Osteocyte (in vitro differentiated cells): ENCODE measurements at regions not wholly inside any gene's neighbourhood (a gene's known extent, or its start where the extent isn't known, plus 50 kb on each side); places are given as distances from the start of the nearest gene placed in this dataset.

Experiments
- DNase-seq: peaks from one replicate; pipeline ENCODE4 v3.0.0; 2021; ENCODE audit warnings: mixed read lengths; ENCODE audit not compliant: unreplicated experiment; ENCODE audit errors: extremely low spot score
- H3K27ac Mint-ChIP-seq: one replicate; pipeline ENCODE4 v1.8.0; 2021; ENCODE audit warnings: mild to moderate bottlenecking, mixed read lengths; ENCODE audit not compliant: unreplicated experiment
- H3K27me3 Mint-ChIP-seq: one replicate; pipeline ENCODE4 v1.8.0; 2021; ENCODE audit warnings: mixed read lengths; ENCODE audit not compliant: unreplicated experiment
- H3K36me3 Mint-ChIP-seq: one replicate; pipeline ENCODE4 v1.8.0; 2021; ENCODE audit warnings: mixed read lengths; ENCODE audit not compliant: unreplicated experiment
- H3K4me1 Mint-ChIP-seq: one replicate; pipeline ENCODE4 v1.8.0; 2021; ENCODE audit warnings: mixed read lengths; ENCODE audit not compliant: unreplicated experiment
- H3K4me3 Mint-ChIP-seq: one replicate; pipeline ENCODE4 v1.8.0; 2021; ENCODE audit warnings: mild to moderate bottlenecking, moderate library complexity, mixed read lengths; ENCODE audit not compliant: unreplicated experiment
- H3K9me3 Mint-ChIP-seq: one replicate; pipeline ENCODE4 v1.8.0; 2021; ENCODE audit warnings: mixed read lengths; ENCODE audit not compliant: unreplicated experiment
- TF ChIP-seq, protein P1 (sequence below): fragments of 200-600 bp; sonication (generic); IDR thresholded peaks from 2 replicates; pipeline ENCODE4 v1.5.0; 2021; ENCODE audit warnings: antibody characterized with exemption, mild to moderate bottlenecking, moderate library complexity

DNA sequence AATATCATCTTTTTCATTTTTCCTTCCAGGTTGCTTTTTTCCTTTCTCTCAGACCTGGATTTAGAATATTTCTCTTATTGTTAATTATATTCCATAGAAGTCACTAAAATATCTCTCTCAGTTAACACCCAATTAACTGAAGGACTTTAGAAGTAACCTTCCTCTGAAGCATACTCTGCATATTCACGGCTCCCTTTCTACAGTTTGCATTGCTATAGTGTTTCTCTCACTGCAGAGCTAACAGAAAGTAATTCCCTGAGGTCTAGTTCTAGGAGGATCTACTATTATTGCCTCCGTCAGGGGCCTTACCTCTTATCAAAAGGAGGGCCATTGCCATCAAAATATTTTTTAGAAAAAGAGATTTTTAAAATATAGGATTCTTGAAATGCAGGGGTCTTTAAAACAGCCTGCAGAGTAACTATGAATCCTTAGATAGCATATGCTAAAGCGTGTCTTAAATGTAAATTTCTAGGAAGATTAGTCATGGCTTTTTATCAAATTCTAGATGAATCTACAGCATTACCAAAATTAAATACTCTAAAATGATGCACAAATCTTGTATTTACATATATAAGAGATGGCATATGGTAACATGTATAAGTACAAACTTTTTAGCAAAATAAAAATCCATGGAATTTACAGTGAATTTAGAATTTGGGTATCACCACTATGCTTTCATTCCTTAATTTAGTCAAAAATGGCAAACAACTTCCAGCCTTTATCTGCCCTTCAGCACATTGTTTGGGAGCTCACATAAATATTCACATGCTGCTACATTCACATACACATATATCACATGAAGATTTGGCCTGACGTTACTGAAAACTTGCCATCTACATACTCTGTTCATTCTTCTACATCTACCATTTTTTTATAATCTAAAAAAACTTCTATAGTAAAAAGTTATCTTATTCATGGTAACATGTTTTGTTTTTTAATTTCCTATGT lies 696.8 kb downstream of the OTOL1 start:
- no peaks in the 10 kb centered on the region for H3K36me3 Mint-ChIP-seq
- no peak for DNase-seq
- no peaks in the 10 kb centered on the region for H3K27me3 Mint-ChIP-seq
- H3K9me3 Mint-ChIP-seq = peaks cover 9% of the 10 kb centered on the region
- no peak overlapping the region for H3K27ac Mint-ChIP-seq
- no peak overlapping the region for H3K4me3 Mint-ChIP-seq
- peaks cover 8% of the 10 kb centered on the region for H3K4me1 Mint-ChIP-seq
- TF ChIP-seq, protein P1, sequence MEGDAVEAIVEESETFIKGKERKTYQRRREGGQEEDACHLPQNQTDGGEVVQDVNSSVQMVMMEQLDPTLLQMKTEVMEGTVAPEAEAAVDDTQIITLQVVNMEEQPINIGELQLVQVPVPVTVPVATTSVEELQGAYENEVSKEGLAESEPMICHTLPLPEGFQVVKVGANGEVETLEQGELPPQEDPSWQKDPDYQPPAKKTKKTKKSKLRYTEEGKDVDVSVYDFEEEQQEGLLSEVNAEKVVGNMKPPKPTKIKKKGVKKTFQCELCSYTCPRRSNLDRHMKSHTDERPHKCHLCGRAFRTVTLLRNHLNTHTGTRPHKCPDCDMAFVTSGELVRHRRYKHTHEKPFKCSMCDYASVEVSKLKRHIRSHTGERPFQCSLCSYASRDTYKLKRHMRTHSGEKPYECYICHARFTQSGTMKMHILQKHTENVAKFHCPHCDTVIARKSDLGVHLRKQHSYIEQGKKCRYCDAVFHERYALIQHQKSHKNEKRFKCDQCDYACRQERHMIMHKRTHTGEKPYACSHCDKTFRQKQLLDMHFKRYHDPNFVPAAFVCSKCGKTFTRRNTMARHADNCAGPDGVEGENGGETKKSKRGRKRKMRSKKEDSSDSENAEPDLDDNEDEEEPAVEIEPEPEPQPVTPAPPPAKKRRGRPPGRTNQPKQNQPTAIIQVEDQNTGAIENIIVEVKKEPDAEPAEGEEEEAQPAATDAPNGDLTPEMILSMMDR = no peak

DNA sequence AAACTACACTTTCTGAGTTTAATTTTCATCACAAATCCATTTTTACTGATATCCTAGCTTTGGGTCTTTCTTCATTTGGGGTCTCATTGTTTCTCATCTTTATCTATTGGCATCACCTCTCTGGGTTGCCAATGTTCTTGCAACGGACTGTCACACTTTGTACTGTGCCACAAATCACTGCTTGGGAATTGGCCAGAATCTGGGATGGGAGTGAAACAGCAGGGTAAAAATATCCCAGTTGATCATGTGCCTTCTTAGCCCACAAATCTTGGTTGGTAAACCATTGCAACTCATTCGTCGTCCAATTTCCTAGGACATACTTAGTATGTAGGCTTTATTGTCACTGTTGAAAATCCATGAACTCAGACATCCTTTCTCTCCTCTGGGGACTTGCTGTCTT lies 698.5 kb downstream of the OTOL1 start:
- no peak overlapping the region for H3K27ac Mint-ChIP-seq
- no peaks in the 10 kb centered on the region for H3K36me3 Mint-ChIP-seq
- H3K9me3 Mint-ChIP-seq = peaks cover 2% of the 10 kb centered on the region
- no peaks in the 10 kb centered on the region for H3K27me3 Mint-ChIP-seq
- H3K4me1 Mint-ChIP-seq = peaks cover 8% of the 10 kb centered on the region
- no peak overlapping the region for H3K4me3 Mint-ChIP-seq
- no peak for DNase-seq
- TF ChIP-seq, protein P1 = no peak

DNA sequence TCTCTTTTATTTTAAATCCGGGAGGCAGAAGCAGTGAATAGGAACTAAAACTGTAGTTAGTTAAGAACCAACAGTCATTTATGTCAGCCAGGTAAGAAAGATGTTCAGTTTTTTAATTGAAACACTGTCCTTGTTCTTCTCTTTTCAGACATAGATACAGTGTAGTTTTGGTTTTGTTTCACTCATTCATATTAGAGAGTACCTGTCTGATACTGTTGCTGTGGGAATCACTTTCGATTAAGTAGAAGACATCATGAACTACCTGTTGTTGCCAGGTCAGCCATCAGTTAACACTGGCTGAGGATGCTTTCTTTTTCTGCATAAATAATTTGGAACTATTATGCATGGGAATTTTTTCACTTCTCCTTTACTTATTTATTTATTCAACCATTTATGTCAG lies 700.4 kb downstream of the OTOL1 start:
- peaks cover 8% of the 10 kb centered on the region for H3K4me1 Mint-ChIP-seq
- no peaks in the 10 kb centered on the region for H3K9me3 Mint-ChIP-seq
- H3K27ac Mint-ChIP-seq = no peak overlapping the region

DNA sequence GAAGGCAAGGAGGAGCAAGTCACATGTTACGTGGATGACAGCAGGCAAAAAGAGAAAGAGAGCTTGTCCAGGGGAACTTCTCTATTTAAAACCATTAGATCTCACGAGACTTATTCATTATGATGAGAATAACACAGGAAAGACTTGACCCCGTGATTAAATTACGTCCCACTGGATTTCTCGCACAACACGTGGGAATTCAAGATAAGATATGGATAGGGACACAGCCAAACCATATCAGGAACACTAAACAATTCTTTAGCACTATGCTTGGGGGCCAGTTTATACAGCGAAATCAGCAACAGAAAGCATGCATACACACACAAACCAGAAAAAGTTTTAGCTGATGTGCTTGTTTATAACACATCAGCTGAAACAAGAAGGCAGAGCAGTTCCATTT lies 704.2 kb downstream of the OTOL1 start:
- no peaks in the 10 kb centered on the region for H3K9me3 Mint-ChIP-seq
- H3K27ac Mint-ChIP-seq = no peak overlapping the region
- TF ChIP-seq, protein P1 = no peak
- no peak overlapping the region for H3K4me3 Mint-ChIP-seq
- no peaks in the 10 kb centered on the region for H3K36me3 Mint-ChIP-seq
- DNase-seq = no peak
- H3K27me3 Mint-ChIP-seq = no peaks in the 10 kb centered on the region
- peaks cover 27% of the 10 kb centered on the region for H3K4me1 Mint-ChIP-seq

More for the DNA sequence above, 700.4 kb downstream of the OTOL1 start:
- no peak overlapping the region for H3K4me3 Mint-ChIP-seq
- H3K36me3 Mint-ChIP-seq = no peaks in the 10 kb centered on the region
- no peak for DNase-seq
- TF ChIP-seq, protein P1 = no peak
- no peaks in the 10 kb centered on the region for H3K27me3 Mint-ChIP-seq

DNA sequence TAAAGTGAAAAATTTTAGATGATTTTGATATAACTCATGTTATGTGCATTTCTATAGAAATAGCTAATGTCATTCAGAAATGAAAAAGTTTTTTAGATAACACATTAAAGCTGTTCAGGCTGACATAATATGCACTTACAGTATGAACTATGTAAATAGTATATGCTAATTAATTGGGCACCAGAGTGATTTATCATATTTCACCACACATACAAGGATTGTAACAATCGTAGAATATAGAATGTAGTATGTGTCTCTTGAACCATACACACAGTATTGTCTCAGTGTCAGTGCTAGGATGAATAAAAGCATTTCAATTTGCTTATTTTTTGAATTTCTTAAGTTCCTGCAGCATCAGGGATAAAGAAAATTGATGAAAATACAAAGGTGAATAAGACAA lies 710.0 kb downstream of the OTOL1 start:
- Mint-ChIP-seq H3K4me1 (peaks cover 21% of the 10 kb centered on the region), H3K9me3 (no peaks in the 10 kb centered on the region), H3K36me3 (no peaks in the 10 kb centered on the region), H3K4me3 (no peak overlapping the region), H3K27me3 (no peaks in the 10 kb centered on the region), H3K27ac (no peak overlapping the region)
- DNase-seq = no peak
- TF ChIP-seq, protein P1 = no peak
